Gastroesophageal sphincter (tissue), 4 donors: ENCODE measurements at regions not wholly inside any gene's neighbourhood (a gene's known extent, or its start where the extent isn't known, plus 50 kb on each side); places are given as distances from the start of the nearest gene placed in this dataset.
A peak's percentile ranks its signal among the peaks of the same experiment; 100 is the strongest.

Source experiments
- ATAC-seq: fragments of 150-250 bp; one replicate; pipeline ENCODE4 v1.9.1; 2016; ENCODE audit warnings: mild to moderate bottlenecking, moderate library complexity
- H3K27ac ChIP-seq, 4 donors: fragments of 200-600 bp; sonication (generic) in 3 of 4; 1 replicate in 3 of 4; 2 replicates in 1 of 4; pipeline ENCODE4 v1.5.1; 2016 to 2019
- H3K27me3 ChIP-seq: fragments of 200-600 bp; sonication (generic); one replicate; pipeline ENCODE4 v1.5.1; 2019
- H3K36me3 ChIP-seq, 2 donors: fragments of 200-600 bp; sonication (generic); one replicate each; pipeline ENCODE4 v1.5.1; 2019; ENCODE audit warnings: control low read depth in 1 of 2
- H3K4me1 ChIP-seq, 3 donors: fragments of 200-600 bp; sonication (generic); 1 replicate in 2 of 3; 2 replicates in 1 of 3; pipeline ENCODE4 v1.5.1; 2016 to 2019; ENCODE audit warnings: control low read depth in 2 of 3
- H3K4me3 ChIP-seq, 2 donors: fragments of 200-600 bp; sonication (generic); one replicate each; pipeline ENCODE4 v1.5.1; 2019; ENCODE audit warnings: mild to moderate bottlenecking in 1 of 2, moderate library complexity in 1 of 2
- H3K9me3 ChIP-seq, 3 donors: fragments of 200-600 bp; sonication (generic); one replicate each; pipeline ENCODE4 v1.5.1; 2017 to 2019; ENCODE audit warnings: control low read depth in 2 of 3
- EP300 ChIP-seq: sonication (generic); formaldehyde crosslinking; IDR thresholded peaks from one replicate; pipeline ENCODE4 v1.6.1; 2017; ENCODE audit warnings: antibody characterized with exemption, mild to moderate bottlenecking
- POLR2A ChIP-seq, 2 donors: fragments of 450-650 bp; IDR thresholded peaks; one replicate each; pipeline ENCODE4 v1.6.1; 2017; ENCODE audit warnings: antibody characterized with exemption in 2 of 2, mild to moderate bottlenecking in 2 of 2, moderate library complexity in 1 of 2
- POLR2AphosphoS5 ChIP-seq: sonication (generic); formaldehyde crosslinking; IDR thresholded peaks from one replicate; pipeline ENCODE4 v1.6.1; 2017; ENCODE audit warnings: antibody characterized with exemption
- WGBS, 2 donors: methylation state at CpG; one replicate each; pipeline ENCODE4 v1.1.5; 2018; ENCODE audit warnings: low coverage in 1 of 2; 5-methylcytosine and 5-hydroxymethylcytosine counted together
- TF ChIP-seq, protein P1 (sequence below), 4 experiments: fragments of 200-600 bp in 2 of 4; fragments of 450-650 bp in 2 of 4; sonication (generic) in 1 of 4; IDR thresholded peaks; one replicate each; pipeline ENCODE4 v1.5.1; 2017 to 2019; ENCODE audit warnings: antibody characterized with exemption in 4 of 4, mild to moderate bottlenecking in 2 of 4, moderate library complexity in 2 of 4

DNA sequence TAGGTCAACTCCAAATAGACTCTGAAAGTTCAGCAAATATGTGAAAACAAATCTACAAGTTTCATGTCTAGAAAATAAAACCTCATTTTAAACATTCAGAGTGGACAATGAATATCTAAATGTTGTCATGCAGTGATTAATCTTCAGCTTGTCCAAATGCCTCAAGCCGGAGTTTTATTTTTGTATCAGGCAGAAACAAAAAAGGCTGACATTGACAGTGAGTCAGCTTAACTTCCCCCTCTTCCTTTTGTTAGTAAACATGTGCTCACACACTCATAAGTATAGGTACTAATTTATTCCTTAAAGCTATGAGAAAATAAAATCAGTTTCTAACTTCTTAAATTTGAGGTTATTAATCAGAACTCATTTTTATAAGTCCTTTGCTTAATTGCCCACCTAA, 467.9 kb upstream of the DAB2 start:
- no peak for ATAC-seq
- Histone ChIP-seq H3K4me1 (no peaks in the 10 kb centered on the region), H3K27me3 (no peaks in the 10 kb centered on the region), H3K27ac (no peak overlapping the region), H3K4me3 (no peak overlapping the region), H3K36me3 (no peaks in the 10 kb centered on the region), H3K9me3 (no peaks in the 10 kb centered on the region)
- WGBS, 2 donors = 13 to 25% methylated on average over 1 of the region's 1 CpG
- TF ChIP-seq EP300 (no peak), POLR2AphosphoS5 (no peak), POLR2A (IDR thresholded peaks at IDR 0.05) (no peak)
- TF ChIP-seq, protein P1, sequence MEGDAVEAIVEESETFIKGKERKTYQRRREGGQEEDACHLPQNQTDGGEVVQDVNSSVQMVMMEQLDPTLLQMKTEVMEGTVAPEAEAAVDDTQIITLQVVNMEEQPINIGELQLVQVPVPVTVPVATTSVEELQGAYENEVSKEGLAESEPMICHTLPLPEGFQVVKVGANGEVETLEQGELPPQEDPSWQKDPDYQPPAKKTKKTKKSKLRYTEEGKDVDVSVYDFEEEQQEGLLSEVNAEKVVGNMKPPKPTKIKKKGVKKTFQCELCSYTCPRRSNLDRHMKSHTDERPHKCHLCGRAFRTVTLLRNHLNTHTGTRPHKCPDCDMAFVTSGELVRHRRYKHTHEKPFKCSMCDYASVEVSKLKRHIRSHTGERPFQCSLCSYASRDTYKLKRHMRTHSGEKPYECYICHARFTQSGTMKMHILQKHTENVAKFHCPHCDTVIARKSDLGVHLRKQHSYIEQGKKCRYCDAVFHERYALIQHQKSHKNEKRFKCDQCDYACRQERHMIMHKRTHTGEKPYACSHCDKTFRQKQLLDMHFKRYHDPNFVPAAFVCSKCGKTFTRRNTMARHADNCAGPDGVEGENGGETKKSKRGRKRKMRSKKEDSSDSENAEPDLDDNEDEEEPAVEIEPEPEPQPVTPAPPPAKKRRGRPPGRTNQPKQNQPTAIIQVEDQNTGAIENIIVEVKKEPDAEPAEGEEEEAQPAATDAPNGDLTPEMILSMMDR (IDR thresholded peaks at IDR 0.05) = no peak

DNA sequence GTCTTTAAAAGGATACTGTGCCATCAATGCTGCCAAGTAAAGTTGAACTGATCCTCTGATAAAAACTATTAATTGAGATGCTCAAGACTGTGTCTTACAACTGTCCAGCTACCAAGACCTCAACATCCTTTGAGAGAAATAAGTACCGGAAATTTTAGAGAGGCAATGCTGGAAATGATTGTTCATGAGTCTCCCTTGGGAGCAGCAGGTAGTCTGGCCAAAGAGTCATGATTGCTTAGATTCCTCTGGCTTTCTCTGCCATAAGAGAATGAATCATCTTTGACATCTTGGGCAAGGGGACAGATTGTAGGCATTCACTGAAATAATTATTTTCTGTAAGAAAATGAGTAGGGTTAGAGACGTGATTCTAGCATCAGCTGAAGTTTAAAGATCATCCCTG, 466.6 kb upstream of the DAB2 start:
- no peaks in the 10 kb centered on the region for H3K36me3 ChIP-seq
- WGBS, 2 donors = 25 to 44% methylated on average over 2 of the region's 2 CpGs
- H3K4me1 ChIP-seq = no peaks in the 10 kb centered on the region
- no peaks in the 10 kb centered on the region for H3K27me3 ChIP-seq
- H3K27ac ChIP-seq = no peak overlapping the region
- no peak overlapping the region for H3K4me3 ChIP-seq
- ATAC-seq = peak; percentile 41
- TF ChIP-seq POLR2A (IDR thresholded peaks at IDR 0.05) (no peak), EP300 (no peak), POLR2AphosphoS5 (no peak)
- TF ChIP-seq, protein P1 (IDR thresholded peaks at IDR 0.05) = no peak
- peaks cover 0 to 5% (median 0%) of the 10 kb centered on the region in 3 donors for H3K9me3 ChIP-seq

- TF ChIP-seq, protein P1 (IDR thresholded peaks at IDR 0.05) = no peak
- TF ChIP-seq POLR2A (IDR thresholded peaks at IDR 0.05) = no peak
- TF ChIP-seq EP300 = no peak
- TF ChIP-seq POLR2AphosphoS5 = no peak
- H3K9me3 ChIP-seq = no peaks in the 10 kb centered on the region
- no peaks in the 10 kb centered on the region for H3K27me3 ChIP-seq
- H3K27ac ChIP-seq = no peak overlapping the region
- no peaks in the 10 kb centered on the region for H3K4me1 ChIP-seq
- H3K36me3 ChIP-seq = no peaks in the 10 kb centered on the region
- H3K4me3 ChIP-seq = no peak overlapping the region
- no peak for ATAC-seq
Measured at GRCh38 chr5:39880985-39881384, 456.2 kb upstream of the DAB2 start.

GRCh38 chr5:39877479-39877878, 452.7 kb upstream of the DAB2 start:
- no peak for ATAC-seq
- H3K4me3 ChIP-seq = no peak overlapping the region
- no peak for TF ChIP-seq POLR2AphosphoS5
- TF ChIP-seq POLR2A (IDR thresholded peaks at IDR 0.05) = no peak
- TF ChIP-seq EP300 = no peak
- TF ChIP-seq, protein P1 (IDR thresholded peaks at IDR 0.05) = no peak
- 83 to 93% methylated on average over 3 of the region's 3 CpGs for WGBS, 2 donors
- no peaks in the 10 kb centered on the region for H3K4me1 ChIP-seq
- H3K36me3 ChIP-seq = no peaks in the 10 kb centered on the region
- no peaks in the 10 kb centered on the region for H3K9me3 ChIP-seq
- H3K27me3 ChIP-seq = no peaks in the 10 kb centered on the region
- H3K27ac ChIP-seq = no peak overlapping the region

DNA sequence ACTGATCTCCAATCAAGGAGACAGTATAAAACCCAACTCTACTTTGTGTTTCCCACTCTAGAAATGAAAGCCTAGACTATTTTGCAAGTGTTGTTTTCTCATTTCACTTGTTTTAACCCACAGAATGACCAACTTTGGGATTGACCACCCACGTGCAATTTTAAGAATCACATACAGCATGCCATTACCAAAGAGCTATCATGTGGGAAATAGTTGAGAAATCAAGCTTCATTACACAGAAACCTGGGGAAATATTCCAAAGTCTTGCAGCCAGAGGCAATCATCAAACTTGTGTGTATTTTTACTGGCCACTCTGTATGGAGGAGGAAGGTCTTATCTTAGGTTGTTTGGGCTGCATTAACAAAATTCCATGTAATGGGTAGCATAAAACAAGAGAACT, 451.4 kb upstream of the DAB2 start:
- Histone ChIP-seq H3K4me3 (no peak overlapping the region), H3K4me1 (no peaks in the 10 kb centered on the region), H3K36me3 (no peaks in the 10 kb centered on the region), H3K27me3 (no peaks in the 10 kb centered on the region), H3K27ac (no peak overlapping the region), H3K9me3 (no peaks in the 10 kb centered on the region)
- ATAC-seq = no peak
- TF ChIP-seq POLR2AphosphoS5 (no peak), EP300 (no peak), POLR2A (IDR thresholded peaks at IDR 0.05) (no peak)
- TF ChIP-seq, protein P1 (IDR thresholded peaks at IDR 0.05) = no peak
- 100% methylated on average over 1 of the region's 1 CpG for WGBS, 2 donors
